Amniotic stem cell (primary cell): ENCODE measurements at regions not wholly inside any gene's neighbourhood (a gene's known extent, or its start where the extent isn't known, plus 50 kb on each side); places are given as distances from the start of the nearest gene placed in this dataset.

Experiments
- DNase-seq: peaks from one replicate; lab custom pipeline; 2025; lab: John Stamatoyannopoulos, UW

DNA sequence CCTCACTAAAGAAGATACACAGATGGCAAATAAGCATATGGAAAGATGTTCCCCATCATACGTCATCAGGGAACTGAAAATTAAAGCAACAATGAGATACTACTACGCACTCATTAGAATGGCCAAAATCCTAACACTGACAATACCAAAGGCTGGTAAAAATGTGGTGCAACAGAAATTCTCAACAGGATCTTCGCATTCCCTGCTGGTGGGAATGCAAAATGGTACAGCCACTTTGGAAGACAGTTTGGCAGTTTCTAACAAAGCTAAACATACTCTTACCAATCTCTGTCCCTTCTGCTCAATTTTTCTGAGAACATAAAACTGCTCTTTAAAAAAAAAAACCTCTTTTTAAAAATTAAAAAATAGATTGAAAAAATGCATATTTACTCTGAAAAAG is 300.2 kb downstream of the FBXW7 start:
- DNase-seq, result no peak

DNA sequence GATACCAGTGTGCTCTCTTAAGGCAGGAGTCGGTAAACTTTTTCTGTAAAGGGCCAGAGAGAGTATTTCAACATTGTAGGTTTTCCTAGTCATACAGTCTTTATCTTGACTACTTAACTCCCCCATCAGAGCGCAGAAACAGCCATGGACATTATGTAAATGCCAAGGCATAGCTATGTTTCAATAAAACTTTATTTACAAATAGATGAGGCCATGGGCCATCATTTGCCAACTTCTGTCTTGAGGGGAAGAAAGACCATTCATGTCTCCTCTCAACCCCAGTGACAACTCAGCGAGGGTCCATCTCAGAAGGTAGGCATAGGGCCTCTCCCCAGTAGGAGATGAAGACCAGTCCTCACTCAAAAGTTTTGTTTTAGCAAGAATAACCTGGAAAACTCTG is 301.3 kb downstream of the FBXW7 start:
- DNase-seq, result no peak

DNA sequence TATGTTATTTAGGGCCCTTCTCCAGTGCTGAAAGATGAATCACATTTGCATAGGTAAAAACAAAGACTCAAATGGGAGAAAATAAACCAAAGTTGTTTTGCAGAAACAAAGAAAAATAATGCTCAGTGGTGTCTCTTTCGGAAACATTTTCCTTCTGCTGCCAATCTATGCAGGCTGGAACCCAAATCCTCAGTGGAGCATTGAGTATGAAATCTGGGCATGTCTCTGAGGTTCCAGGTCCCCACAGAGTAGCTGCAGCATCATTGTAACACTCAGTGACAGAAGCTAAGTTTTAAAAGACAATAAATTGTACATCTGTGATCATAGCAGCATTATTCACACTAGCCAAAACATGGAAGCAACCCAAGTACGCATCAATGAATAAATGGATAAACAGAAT is 303.6 kb downstream of the FBXW7 start:
- DNase-seq, result no peak

DNA sequence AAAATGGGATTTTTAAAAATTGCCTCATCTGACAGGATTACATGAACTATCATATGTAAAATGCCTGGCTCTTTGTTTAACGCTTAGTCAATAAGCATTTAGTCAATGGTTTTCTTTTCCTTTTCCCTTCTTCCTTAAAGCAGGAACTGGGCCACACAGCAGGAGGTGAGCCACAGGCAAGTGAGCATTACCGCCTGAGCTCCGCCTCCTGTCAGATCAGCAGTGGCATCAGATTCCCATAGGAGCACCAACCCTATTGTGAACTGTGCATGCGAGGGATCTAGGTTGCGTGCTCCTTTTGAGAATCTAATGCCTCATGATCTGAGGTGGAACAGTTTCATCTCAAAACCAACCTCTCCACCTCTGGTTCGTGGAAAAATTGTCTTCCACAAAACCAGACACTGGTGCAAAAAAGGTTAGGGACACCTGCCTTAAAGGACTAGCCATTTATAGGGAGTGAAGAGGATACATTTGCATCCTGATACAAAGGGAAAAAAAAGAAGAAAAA is 306.1 kb downstream of the FBXW7 start:
- no peak for DNase-seq

DNA sequence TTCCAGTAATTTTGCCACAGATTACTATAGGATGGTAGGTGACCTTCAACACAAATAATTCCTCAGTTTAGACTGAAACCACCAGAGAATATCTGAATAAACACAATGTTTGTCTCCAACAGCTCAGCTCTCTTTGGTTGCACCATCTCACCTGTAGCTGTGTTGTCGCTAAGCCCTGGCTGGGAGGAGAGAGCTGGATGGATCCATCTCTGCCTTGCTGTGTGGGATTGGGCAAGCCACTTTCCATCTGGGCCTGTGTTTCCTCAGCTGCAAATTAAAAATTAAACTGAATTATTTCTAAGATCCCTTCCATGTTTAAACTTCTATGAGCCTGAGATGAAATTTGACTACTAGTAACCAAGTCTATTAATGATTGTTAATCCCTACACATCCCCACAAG is 310.2 kb downstream of the FBXW7 start:
- DNase-seq, result no peak

DNA sequence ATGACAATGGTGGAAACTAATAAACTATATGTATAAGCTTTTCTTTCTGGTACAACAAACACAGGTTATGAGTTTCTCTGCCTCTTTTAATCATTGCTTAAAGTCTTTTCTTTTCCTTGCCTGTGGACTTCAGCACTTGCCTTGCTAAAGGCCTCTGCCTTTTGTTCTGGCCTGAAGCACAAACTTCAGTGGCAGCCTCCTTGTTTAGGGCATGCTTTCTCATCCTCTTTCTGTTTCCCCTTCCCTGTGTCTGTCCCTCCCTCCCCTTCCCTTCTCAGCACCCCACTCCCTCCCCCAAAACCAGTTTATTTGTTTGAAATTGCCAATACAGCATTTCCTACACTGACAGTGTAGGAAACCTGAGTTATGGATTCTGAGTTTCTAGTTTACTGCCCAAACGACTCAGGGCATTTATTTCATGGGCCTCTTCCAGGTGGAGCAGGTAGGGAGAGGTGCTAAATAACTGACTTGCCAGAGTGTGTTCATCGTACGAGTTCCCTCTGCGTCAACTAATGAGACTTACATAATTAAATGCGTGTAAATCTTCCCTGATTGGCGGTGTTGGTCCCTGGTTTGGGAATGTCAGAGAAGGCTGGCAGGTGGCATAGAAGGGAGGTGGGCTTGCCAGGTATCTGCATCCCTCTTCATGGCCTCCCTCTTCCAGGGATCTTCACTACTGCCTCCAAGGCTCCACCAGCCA is 311.0 kb downstream of the FBXW7 start:
- no peak for DNase-seq

DNA sequence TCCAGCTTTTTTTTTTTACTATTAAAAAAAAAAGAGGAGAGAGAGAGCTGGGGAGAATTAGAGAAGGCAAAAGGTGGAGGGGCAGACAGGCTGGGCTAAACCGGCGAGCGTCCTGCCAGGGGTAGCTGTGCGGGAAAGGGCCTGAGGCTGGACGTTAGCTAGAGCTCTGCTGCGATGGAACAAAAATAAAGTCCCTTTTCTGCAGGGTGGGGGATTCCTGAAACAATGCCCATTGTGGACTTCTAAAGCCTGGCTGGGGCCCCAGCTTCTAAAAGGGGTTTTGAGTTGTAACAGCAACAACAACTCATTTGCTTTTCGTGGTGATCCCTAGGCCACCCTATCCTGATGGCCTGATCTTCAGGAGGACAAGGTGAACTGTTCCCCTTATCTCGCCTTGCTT is 311.7 kb downstream of the FBXW7 start:
- no peak for DNase-seq

DNA sequence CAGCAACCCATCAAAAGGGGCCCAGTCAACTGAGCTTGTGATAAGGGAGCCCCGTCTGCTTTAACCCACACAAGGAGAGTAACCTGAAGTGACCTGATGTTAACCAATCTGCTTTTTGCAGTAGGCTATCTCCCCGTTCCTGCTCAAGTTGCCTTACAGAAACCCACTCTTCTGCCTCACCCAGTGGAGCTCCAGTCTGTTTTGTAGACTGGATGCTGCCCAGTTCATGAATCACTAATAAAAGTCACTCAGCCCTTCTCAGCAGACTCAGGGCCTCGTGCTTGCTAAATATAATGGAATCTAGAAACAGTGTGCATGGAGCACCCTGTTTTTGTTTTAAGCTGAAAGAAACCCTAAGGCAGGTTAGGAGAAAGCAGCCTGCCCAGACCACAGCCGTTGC is 312.3 kb downstream of the FBXW7 start:
- no peak for DNase-seq

DNA sequence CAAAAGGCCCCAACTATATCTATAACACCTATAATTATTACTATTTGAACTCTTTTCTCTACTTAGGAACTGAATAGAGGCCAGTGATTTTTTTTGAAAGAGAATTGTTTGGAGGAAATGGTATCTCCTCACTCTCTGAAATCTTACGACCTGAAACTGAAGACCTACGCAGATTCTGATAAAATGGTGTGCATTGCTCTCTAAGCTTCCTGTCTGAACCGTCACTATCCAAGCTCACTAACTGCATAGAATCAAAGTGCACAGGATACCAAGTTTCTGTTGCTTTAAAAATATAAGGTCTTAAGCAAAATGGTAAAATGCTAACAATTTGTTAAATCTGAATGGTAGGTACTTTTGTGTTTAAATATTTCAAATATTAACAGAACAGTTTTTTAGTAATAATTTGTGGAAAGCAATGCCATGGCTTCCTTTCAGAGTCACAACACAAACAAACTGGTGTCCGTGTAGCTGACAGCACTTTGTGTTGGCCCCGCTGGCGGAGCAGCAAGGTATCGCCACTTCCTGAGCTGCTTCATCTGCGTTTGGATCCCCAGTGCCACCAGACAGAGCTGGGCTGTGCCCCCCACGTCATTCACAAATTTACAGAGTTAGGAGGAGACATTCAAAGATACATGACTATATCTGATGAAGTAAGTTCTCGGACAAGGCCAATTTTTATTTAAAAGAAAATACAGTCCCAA is 313.9 kb downstream of the FBXW7 start:
- DNase-seq, result no peak

DNA sequence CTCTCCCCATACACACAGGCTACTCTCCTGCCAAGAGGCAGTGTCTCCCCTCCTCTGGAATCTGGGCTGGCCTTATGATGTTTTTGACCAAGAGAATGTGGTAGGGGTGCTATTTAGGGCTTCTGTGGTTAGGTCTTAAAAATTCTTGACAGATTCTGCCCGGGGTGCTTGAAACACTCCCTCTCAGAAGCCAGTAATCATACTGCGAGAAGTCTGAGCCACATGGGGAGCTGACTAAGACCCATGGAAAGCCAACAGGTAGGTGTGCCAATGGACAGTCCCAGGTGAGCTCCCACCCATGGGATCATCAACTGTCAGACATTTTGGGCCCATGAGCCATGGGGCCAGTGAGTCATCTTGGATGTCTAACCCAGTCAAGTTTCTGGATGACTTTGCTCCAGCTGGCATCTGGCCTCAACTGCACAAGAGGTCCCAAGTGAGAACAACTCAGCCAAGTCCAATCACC is 315.7 kb downstream of the FBXW7 start:
- no peak for DNase-seq

DNA sequence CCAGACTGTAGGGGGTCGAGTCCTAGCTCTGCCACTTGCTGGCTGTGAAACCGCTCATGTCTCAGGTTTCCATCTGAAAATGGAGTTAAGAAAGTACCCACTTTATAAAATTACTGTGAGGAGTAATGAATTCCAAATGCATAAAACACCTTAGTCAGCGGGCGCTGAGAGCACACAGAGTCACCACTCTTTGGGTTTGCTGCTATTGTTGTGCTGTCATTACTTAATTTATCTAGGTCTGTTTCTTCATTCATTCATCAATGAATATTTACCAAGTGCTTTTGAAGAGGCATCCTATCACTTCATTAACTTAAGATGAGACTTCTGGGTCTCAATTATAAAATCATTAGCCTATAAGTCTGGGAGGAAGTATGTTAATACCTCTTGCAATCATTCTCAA is 317.3 kb downstream of the FBXW7 start:
- DNase-seq, result no peak

DNA sequence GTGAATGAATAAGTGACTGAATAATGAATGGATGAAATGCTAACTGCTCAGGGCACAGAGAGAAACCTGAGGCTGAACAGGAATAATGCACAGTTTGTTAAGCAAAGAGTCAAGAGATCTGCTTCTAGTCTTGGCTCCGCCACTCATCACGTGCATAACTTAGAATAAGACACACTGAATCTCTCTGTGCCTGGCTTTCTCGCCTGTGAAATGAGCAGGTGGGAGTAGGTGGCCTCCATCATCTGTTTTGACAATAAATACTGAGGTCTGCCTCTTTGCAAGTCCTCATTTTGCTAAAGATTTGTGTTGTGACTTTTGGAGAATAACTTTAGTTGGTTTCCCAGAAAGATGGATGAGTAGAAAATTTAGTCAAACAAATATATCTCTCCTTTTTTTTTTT is 318.0 kb downstream of the FBXW7 start:
- no peak for DNase-seq

DNA sequence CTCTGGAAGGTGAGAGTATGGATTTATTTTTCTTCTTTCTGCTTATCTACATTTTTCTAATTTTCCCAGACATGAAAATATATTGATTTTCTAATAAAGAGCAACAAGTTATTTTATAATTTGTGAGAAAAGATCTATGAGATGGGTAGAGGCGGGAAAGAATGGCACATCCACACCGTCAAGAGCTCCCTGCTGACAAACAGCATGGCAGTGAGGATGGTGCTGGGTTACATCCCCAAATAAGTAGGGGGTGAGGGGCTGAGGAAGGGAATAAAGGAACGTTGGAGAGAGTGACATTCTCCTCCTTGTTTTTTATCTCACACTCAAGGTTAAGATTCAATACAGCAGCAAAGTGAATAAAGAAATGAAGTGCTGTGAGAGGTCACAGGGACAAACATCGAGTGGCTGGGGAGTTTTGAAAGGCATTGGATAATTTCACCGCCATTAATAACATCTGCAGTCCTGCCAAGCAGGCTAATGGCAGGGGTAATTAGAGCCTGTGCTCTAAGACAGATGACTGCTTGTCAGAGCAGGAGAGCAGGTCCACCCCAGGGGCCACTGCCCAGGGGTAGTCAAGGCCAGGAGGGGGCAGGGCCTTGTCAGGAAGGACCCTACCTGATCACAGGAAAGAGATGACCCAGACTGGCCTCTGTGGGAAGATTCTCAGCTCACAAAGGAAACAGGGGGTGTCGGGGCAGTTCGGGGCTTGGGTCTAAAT is 323.8 kb downstream of the FBXW7 start:
- DNase-seq, result no peak

DNA sequence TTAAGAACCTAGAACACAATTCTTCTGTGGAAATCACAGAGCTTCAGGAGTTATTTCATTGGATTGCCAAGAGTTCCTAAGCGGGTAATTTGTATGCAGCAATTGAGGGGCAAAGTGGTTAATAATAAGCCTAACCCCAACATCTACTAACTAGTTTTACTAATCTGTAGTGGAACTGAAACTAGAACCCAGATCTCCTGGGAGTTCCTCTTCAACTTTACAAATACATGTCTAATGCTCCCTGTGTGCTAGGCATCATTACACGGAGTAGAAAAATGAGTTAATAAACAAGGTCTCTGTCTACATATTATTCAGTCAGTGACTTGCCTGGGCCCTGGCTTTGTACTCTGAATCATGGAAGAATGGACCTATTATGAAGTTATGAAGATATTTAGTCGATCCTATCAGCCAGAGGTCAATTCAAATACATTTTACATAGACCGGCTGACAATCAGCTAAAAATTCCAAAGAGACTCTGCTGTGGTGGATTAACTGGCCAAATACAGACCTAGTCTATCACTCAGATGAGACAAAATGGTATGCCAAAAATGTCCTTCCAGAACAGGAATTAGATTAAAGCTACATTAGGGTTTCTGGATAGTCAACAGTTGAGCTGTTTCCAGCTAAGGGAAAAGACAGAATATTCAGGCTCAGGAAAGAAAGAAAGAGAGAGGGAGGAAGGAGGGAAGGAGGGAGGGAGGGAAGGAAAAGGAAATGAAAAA is 326.0 kb downstream of the FBXW7 start:
- no peak for DNase-seq

DNA sequence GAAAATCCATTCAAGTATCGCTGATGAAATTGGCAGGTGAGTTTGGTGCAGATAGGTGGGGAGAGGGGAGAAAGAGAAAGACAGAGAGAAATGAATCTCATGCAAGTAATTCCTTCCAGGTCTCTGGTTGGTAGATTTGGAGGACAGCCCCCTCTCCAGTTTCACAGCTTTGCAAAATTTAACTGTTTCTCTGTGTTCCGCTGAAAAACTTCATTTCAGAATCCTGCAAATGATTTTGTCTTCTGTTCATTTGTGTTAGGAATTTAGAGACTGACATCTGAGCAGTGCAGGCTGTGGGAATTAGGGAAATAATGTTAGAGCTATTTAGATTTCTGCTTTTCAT is 328.5 kb downstream of the FBXW7 start:
- DNase-seq, result no peak

DNA sequence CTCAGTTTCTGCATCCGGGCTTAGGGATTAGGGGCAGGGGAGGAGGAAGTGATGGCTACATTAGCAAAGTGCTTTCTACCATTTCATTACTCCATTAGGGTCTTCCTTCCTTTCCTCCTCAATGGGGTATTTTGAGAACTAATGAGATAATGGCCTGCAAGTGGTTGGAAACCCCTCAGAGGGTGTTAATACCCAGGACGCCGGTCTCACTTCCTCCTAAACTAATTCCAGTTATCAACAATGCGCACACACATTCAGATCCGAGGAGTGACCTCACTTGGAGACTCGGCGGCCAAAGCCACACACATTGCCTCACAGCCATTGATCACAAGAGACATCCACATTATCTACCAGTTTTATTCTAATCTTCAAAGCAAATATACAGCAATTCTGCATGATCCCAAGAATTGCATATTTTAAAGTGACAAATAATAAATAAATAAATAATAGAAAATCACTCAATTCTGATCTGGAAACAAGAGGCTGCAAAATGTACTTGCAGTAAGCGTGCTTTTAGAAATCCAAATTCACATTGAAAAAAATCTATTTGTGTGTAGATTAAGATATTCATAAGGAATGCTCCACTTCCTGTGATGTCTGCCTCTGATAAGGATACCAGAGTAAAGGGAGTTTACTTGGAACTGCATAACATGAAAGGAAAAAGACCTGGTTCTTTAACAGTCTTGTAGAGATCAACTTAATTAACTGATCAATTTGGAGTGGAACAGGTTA is 329.1 kb downstream of the FBXW7 start:
- DNase-seq, result no peak

DNA sequence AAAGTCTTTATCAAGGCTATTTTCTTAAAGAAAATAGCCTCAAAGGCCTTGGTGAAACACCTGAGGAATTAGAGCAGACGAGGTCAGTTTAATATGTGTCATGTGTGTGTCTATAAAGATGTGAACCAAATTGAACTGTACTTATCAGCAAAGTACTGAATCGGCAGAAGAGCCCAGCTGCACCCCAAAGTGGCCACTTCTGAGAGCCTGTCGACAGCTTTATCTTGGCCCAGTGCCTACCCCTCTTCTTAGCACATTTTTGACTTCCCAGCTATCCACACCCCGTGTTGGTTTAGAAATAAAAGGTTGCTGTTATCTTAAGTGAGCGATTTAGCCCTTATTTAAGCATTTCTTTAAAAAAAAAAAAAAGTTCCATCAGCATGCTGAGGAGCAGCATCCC is 329.7 kb downstream of the FBXW7 start:
- no peak for DNase-seq

DNA sequence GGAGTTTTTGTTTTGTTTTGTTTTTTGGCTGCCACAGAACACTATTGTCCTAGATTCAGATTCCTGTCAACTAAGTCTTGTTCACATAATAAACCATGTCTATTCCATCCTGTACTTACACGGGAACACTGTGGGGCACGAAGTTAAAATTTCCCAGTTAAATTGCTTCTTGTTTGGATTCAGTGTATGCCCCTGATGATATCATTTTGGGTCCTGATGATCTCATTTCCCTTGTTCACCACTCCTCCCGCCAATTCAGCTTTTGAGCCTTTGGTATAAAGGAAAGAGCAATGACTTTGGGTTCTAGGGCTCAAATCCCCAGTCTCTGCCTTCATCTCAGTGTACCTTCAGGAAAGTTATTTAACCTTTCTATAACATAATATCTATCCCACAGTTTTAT is 333.5 kb downstream of the FBXW7 start:
- DNase-seq, result no peak

DNA sequence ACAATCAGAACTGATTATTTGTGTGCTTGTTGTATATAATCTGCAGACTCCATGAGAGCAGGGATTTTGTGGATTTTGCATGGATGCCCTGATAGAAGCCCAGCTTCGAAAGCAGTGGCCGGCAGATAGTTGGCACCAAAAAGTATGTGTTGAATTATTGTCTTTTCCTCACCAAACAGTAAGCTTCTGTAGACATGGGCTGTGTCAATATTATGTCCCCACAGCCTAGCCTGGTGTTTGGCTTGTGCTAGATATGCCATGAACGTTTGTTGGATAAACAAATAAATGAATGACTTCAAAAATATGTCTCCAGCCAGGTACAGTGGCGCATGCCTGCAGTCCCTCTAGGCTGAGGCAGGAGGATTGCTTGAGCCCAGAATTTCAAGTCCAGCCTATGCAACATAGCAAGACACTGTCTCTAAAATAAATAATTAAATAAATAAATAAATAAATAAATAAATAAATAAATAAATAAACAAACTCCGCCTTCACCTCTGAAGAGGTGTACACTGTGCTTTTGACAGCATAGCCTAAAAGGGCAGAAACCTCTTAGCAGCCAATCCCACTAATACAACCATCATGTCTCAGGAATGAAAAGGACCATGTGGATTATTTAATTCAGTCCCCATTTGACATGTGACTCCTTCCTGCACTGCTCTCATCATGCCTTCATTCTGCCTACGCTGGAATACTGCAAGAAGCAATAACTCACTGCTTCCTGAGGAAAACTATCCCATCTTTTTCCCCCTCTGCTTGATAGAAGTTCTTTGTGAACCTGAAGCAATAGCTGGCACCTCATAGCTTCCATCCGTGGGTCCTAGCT is 335.2 kb downstream of the FBXW7 start:
- no peak for DNase-seq

DNA sequence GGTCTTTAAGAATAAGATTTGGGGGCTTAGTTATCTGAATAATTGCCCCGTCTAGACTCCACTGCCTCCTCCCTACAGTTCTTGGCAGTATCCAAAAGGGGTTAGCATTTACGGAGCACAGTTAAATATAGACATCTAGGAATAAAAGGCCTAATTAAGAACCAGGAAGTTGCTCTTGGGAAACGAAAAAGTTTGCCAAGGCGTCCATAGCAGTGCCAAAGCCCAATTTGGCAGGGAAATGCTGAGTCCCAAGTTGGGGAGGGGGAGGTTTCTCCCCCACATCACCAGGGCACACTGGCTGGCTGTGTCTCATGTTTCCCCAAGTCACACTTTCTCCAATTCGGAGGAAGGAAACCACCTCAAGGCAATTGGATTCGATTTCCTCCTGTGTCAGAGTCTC is 338.7 kb downstream of the FBXW7 start:
- DNase-seq, result no peak

DNA sequence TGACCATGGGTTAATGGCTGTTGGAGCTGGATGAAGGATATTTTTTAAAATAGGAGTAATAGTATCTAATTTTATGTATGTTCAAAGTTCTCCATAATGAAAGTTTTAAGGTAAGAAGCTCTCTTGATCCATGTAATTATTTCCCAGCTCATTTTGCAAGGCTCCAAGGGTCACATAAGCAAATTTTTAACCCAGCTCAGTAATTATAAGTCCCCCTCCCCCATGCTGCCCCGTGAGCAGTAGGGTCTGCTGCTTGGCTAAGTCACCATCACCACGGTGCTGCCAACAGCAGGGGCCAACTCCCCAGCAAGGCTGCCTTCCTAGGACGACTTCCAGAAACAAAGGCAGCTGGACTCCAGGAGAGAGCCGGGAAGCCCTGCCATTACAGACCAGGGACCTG is 340.0 kb downstream of the FBXW7 start:
- no peak for DNase-seq
